ENCODE measurements at regions not wholly inside any gene's neighbourhood (a gene's known extent, or its start where the extent isn't known, plus 50 kb on each side); places are given as distances from the start of the nearest gene placed in this dataset.

DNA sequence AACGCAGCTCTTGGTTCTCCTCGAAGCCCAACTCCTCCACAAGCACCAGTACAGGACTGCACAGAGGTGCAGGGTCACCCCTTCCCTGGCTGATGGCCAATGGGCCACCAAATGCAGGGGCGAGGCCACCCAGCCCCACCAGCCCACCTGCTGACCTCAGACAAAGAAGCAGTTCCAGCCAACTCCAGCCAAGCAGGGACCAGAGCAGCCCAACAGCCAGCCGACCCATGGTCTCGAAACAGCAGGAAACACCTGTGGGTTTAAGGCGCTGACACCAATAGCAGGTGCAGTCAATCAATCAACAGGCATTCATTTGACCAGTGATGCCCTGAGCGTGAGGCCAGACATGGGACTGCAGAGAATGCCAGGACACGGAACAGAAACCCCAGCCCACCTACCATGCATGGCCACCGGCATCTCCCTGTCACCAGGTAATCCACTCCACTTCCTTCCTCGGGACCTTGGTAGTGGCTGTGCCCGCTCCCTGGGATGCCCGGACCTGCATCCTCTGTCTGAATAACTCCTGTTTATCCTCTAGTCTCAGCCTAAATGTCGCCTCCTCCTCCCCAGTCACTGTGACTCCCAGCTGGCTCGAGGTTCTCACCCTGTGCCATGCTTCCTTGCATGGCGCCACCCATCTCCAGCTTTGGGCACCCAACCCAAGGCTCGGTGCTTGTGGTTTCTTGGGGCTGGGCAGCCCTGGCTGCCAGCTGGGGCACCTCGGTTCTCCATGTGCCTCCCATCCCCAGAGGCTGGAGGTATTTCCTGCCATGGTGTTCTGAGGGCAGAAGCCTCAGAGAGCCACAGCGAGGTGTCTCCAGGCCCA, 1475.4 kb downstream of the BRD1 start:
- no peak overlapping the region for H3K4me3 ChIP-seq
- TF ChIP-seq, protein P1, sequence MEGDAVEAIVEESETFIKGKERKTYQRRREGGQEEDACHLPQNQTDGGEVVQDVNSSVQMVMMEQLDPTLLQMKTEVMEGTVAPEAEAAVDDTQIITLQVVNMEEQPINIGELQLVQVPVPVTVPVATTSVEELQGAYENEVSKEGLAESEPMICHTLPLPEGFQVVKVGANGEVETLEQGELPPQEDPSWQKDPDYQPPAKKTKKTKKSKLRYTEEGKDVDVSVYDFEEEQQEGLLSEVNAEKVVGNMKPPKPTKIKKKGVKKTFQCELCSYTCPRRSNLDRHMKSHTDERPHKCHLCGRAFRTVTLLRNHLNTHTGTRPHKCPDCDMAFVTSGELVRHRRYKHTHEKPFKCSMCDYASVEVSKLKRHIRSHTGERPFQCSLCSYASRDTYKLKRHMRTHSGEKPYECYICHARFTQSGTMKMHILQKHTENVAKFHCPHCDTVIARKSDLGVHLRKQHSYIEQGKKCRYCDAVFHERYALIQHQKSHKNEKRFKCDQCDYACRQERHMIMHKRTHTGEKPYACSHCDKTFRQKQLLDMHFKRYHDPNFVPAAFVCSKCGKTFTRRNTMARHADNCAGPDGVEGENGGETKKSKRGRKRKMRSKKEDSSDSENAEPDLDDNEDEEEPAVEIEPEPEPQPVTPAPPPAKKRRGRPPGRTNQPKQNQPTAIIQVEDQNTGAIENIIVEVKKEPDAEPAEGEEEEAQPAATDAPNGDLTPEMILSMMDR (IDR thresholded peaks at IDR 0.05) = no peak

DNA sequence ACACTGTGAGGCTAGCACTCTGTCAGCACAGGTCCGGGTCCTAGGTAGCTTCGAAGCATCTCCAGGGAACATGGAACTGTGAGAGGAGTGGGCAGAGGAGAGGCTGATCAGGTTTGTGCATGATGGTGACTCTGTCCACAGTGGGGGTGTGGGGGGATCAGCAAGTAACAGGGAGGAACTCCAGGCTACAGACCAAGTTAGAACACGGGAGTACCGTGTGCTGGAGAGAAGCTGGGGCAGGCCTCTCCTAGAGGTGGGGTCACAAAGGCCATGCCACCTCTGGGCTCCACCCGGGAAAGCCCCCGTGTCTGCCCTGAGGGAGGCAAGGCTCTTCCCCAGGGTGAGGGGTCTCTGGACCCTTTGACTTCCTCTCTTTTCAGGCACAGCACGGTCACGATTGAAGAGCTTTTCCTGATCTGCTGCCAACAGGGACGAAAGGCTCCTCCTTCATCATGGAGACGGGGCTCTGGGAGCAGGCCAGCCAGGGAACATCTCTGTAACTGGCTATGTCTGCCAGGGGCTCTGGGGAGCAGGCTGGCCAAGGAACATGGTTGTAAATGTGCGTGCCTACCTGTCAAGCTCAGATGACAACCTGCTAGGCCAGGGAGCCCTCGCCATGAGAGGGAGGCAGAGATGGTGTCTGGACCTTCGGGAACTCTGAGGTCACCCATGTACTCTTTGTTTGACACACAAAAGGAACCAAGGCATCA, 1476.1 kb downstream of the BRD1 start:
- Histone ChIP-seq H3K36me3 (no peaks in the 10 kb centered on the region), H3K9me3 (no peaks in the 10 kb centered on the region), H3K27ac (no peak overlapping the region), H3K4me3 (no peak overlapping the region), H3K27me3 (replicated peaks; ENCODE audit: insufficient read depth) (no peaks in the 10 kb centered on the region), H3K4me1 (ENCODE audit: control insufficient read depth in 1 of 2, low read depth in 2 of 2) (no peaks in the 10 kb centered on the region)
- TF ChIP-seq, protein P1 (IDR thresholded peaks at IDR 0.05) = no peak
- ATAC-seq (ENCODE audit: insufficient number of reproducible peaks, low FRiP score, low read depth) (no peak), DNase-seq (ENCODE audit: low spot score) (no peak)

More for the DNA sequence above, 1475.4 kb downstream of the BRD1 start:
- Histone ChIP-seq H3K4me1 (ENCODE audit: control insufficient read depth in 1 of 2, low read depth in 2 of 2) (no peaks in the 10 kb centered on the region), H3K27me3 (replicated peaks; ENCODE audit: insufficient read depth) (no peaks in the 10 kb centered on the region), H3K36me3 (no peaks in the 10 kb centered on the region), H3K9me3 (no peaks in the 10 kb centered on the region), H3K27ac (no peak overlapping the region)
- no peak for ATAC-seq (ENCODE audit: insufficient number of reproducible peaks, low FRiP score, low read depth)
- DNase-seq (ENCODE audit: low spot score) = no peak

DNA sequence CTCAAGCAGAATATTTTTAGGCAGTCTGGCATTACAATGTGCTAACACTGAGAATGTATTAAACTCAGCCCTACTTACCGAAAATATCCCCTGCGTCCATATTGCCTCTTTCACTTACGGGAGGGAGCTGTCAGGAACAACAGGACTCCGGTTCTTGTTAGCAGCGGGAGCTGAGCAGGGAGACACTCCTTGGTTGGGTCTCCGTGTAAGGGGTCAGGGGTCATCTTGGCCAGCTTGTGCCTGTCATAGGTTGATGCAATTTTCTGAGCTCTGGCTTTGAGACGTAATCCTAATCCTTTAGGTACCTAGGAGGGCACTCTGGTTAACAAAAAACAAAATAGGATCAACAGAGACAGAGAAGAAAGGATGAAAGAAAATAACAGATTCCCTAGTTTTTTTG, 1477.2 kb downstream of the BRD1 start:
- no peak overlapping the region for H3K27ac ChIP-seq
- H3K9me3 ChIP-seq = no peaks in the 10 kb centered on the region
- TF ChIP-seq, protein P1 (IDR thresholded peaks at IDR 0.05) = no peak
- no peaks in the 10 kb centered on the region for H3K36me3 ChIP-seq
- no peaks in the 10 kb centered on the region for H3K27me3 ChIP-seq (replicated peaks; ENCODE audit: insufficient read depth)
- H3K4me3 ChIP-seq = no peak overlapping the region
- ATAC-seq (ENCODE audit: insufficient number of reproducible peaks, low FRiP score, low read depth) = no peak
- no peak for DNase-seq (ENCODE audit: low spot score)
- no peaks in the 10 kb centered on the region for H3K4me1 ChIP-seq (ENCODE audit: control insufficient read depth in 1 of 2, low read depth in 2 of 2)

DNA sequence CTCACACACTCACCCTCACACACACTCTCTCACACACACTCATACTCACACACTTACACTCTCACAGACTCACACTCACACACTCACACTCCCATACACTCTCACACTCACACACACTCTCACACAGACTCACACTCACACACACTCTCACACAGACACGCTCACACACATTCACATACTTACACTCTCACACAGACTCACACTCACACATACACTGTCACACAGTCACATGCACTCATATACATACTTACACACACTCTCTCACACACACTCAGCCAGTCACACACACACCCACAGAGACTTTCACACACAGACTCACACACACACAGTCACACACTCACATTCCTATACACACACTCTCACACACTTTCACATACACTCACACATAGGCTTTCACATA, 1478.8 kb downstream of the BRD1 start:
- TF ChIP-seq, protein P1 (IDR thresholded peaks at IDR 0.05) = no peak
- Histone ChIP-seq H3K9me3 (no peaks in the 10 kb centered on the region), H3K27ac (no peak overlapping the region), H3K4me3 (no peak overlapping the region), H3K4me1 (ENCODE audit: control insufficient read depth in 1 of 2, low read depth in 2 of 2) (no peaks in the 10 kb centered on the region), H3K36me3 (no peaks in the 10 kb centered on the region), H3K27me3 (replicated peaks; ENCODE audit: insufficient read depth) (no peaks in the 10 kb centered on the region)
- ATAC-seq (ENCODE audit: insufficient number of reproducible peaks, low FRiP score, low read depth) (no peak), DNase-seq (ENCODE audit: low spot score) (no peak)

DNA sequence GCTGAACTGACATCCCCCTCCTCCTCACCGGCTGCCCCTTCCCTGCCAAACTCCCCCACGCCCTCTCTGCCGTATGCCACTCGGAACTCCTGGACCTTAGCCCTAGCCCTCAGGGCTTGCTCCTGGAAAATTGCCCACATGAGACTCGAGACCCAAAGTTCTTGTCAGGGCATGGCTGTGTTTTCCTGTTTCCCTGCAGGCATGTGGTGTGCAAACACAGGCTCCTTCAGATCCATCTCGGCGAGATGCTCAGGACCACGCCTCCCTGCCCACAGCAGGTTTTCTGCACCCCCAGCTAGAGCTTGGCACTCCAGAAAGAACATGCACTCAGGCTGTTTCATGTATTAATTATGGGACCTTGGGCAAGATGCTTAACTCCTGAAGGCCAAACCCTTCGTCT, 1480.4 kb downstream of the BRD1 start:
- no peaks in the 10 kb centered on the region for H3K9me3 ChIP-seq
- ATAC-seq (ENCODE audit: insufficient number of reproducible peaks, low FRiP score, low read depth) (no peak), DNase-seq (ENCODE audit: low spot score) (no peak)
- TF ChIP-seq, protein P1 (IDR thresholded peaks at IDR 0.05) = no peak
- no peak overlapping the region for H3K4me3 ChIP-seq
- H3K27me3 ChIP-seq (replicated peaks; ENCODE audit: insufficient read depth) = no peaks in the 10 kb centered on the region
- H3K27ac ChIP-seq = no peak overlapping the region
- H3K36me3 ChIP-seq = no peaks in the 10 kb centered on the region
- H3K4me1 ChIP-seq (ENCODE audit: control insufficient read depth in 1 of 2, low read depth in 2 of 2) = no peaks in the 10 kb centered on the region
